ENCODE measurements at regions not wholly inside any gene's neighbourhood (a gene's known extent, or its start where the extent isn't known, plus 50 kb on each side); places are given as distances from the start of the nearest gene placed in this dataset.

GRCh38 chr16:6557353-6558023 lies 775.2 kb upstream of the RBFOX1 start:
- no peaks in the 10 kb centered on the region for H3K27me3 ChIP-seq (ENCODE audit: control insufficient read depth in 1 of 2, insufficient read depth in 2 of 2, low read length in 2 of 2)
- H3K27ac ChIP-seq (ENCODE audit: low read length) = no peak overlapping the region
- no peak overlapping the region for H3K4me3 ChIP-seq (ENCODE audit: low read length in 2 of 2)

GRCh38 chr16:6549415-6549814 lies 783.2 kb upstream of the RBFOX1 start:
- Histone ChIP-seq H3K4me1 (ENCODE audit: control insufficient read depth, insufficient read depth, low read length) (no peaks in the 10 kb centered on the region), H3K9ac (ENCODE audit: low read length in 2 of 2) (no peak overlapping the region), H3K27ac (ENCODE audit: low read length) (no peak overlapping the region), H3K4me3 (ENCODE audit: low read length in 2 of 2) (no peak overlapping the region), H3K36me3 (ENCODE audit: control insufficient read depth in 2 of 2, insufficient read depth in 2 of 2, low read length in 2 of 2) (no peaks in the 10 kb centered on the region), H3K9me3 (ENCODE audit: control insufficient read depth in 2 of 2, low read length in 2 of 2) (peaks cover 0 to 6% of the 10 kb centered on the region in 2 donors), H3K27me3 (ENCODE audit: control insufficient read depth in 1 of 2, insufficient read depth in 2 of 2, low read length in 2 of 2) (no peaks in the 10 kb centered on the region)

More at GRCh38 chr16:6557353-6558023, 775.2 kb upstream of the RBFOX1 start:
- no peak overlapping the region for H3K9ac ChIP-seq (ENCODE audit: low read length in 2 of 2)
- peaks cover 0 to 10% of the 10 kb centered on the region in 2 donors for H3K9me3 ChIP-seq (ENCODE audit: control insufficient read depth in 2 of 2, low read length in 2 of 2)
- no peaks in the 10 kb centered on the region for H3K36me3 ChIP-seq (ENCODE audit: control insufficient read depth in 2 of 2, insufficient read depth in 2 of 2, low read length in 2 of 2)
- H3K4me1 ChIP-seq (ENCODE audit: control insufficient read depth, insufficient read depth, low read length) = no peaks in the 10 kb centered on the region

GRCh38 chr16:6548507-6548906 lies 784.1 kb upstream of the RBFOX1 start:
- H3K4me3 ChIP-seq (ENCODE audit: low read length in 2 of 2) = no peak overlapping the region
- peaks cover 0 to 5% of the 10 kb centered on the region in 2 donors for H3K9me3 ChIP-seq (ENCODE audit: control insufficient read depth in 2 of 2, low read length in 2 of 2)
- H3K27me3 ChIP-seq (ENCODE audit: control insufficient read depth in 1 of 2, insufficient read depth in 2 of 2, low read length in 2 of 2) = no peaks in the 10 kb centered on the region

GRCh38 chr16:6547131-6547530 lies 785.5 kb upstream of the RBFOX1 start:
- H3K4me1 ChIP-seq (ENCODE audit: control insufficient read depth, insufficient read depth, low read length) = no peaks in the 10 kb centered on the region
- H3K4me3 ChIP-seq (ENCODE audit: low read length in 2 of 2) = no peak overlapping the region
- H3K36me3 ChIP-seq (ENCODE audit: control insufficient read depth in 2 of 2, insufficient read depth in 2 of 2, low read length in 2 of 2) = no peaks in the 10 kb centered on the region
- H3K9me3 ChIP-seq (ENCODE audit: control insufficient read depth in 2 of 2, low read length in 2 of 2) = peaks cover 0 to 2% of the 10 kb centered on the region in 2 donors
- no peaks in the 10 kb centered on the region for H3K27me3 ChIP-seq (ENCODE audit: control insufficient read depth in 1 of 2, insufficient read depth in 2 of 2, low read length in 2 of 2)
- H3K27ac ChIP-seq (ENCODE audit: low read length) = no peak overlapping the region
- H3K9ac ChIP-seq (ENCODE audit: low read length in 2 of 2) = no peak overlapping the region

More at GRCh38 chr16:6548507-6548906, 784.1 kb upstream of the RBFOX1 start:
- Histone ChIP-seq H3K4me1 (ENCODE audit: control insufficient read depth, insufficient read depth, low read length) (no peaks in the 10 kb centered on the region), H3K27ac (ENCODE audit: low read length) (no peak overlapping the region), H3K36me3 (ENCODE audit: control insufficient read depth in 2 of 2, insufficient read depth in 2 of 2, low read length in 2 of 2) (no peaks in the 10 kb centered on the region), H3K9ac (ENCODE audit: low read length in 2 of 2) (no peak overlapping the region)

- Histone ChIP-seq H3K27me3 (ENCODE audit: control insufficient read depth in 1 of 2, insufficient read depth in 2 of 2, low read length in 2 of 2) (no peaks in the 10 kb centered on the region), H3K27ac (ENCODE audit: low read length) (no peak overlapping the region), H3K9ac (ENCODE audit: low read length in 2 of 2) (no peak overlapping the region), H3K4me1 (ENCODE audit: control insufficient read depth, insufficient read depth, low read length) (no peaks in the 10 kb centered on the region), H3K4me3 (ENCODE audit: low read length in 2 of 2) (no peak overlapping the region), H3K9me3 (ENCODE audit: control insufficient read depth in 2 of 2, low read length in 2 of 2) (peaks cover 0 to 2% of the 10 kb centered on the region in 2 donors), H3K36me3 (ENCODE audit: control insufficient read depth in 2 of 2, insufficient read depth in 2 of 2, low read length in 2 of 2) (no peaks in the 10 kb centered on the region)
Observed at GRCh38 chr16:6545329-6545728, 787.3 kb upstream of the RBFOX1 start.

GRCh38 chr16:6541267-6541666 lies 791.4 kb upstream of the RBFOX1 start:
- H3K36me3 ChIP-seq (ENCODE audit: control insufficient read depth in 2 of 2, insufficient read depth in 2 of 2, low read length in 2 of 2) = no peaks in the 10 kb centered on the region
- H3K4me1 ChIP-seq (ENCODE audit: control insufficient read depth, insufficient read depth, low read length) = no peaks in the 10 kb centered on the region
- no peak overlapping the region for H3K9ac ChIP-seq (ENCODE audit: low read length in 2 of 2)

GRCh38 chr16:6536411-6536810 lies 796.2 kb upstream of the RBFOX1 start:
- Histone ChIP-seq H3K27ac (ENCODE audit: low read length) (no peak overlapping the region), H3K36me3 (ENCODE audit: control insufficient read depth in 2 of 2, insufficient read depth in 2 of 2, low read length in 2 of 2) (no peaks in the 10 kb centered on the region), H3K9me3 (ENCODE audit: control insufficient read depth in 2 of 2, low read length in 2 of 2) (no peaks in the 10 kb centered on the region), H3K4me1 (ENCODE audit: control insufficient read depth, insufficient read depth, low read length) (no peaks in the 10 kb centered on the region), H3K27me3 (ENCODE audit: control insufficient read depth in 1 of 2, insufficient read depth in 2 of 2, low read length in 2 of 2) (no peaks in the 10 kb centered on the region), H3K9ac (ENCODE audit: low read length in 2 of 2) (no peak overlapping the region), H3K4me3 (ENCODE audit: low read length in 2 of 2) (no peak overlapping the region)

More at GRCh38 chr16:6541267-6541666, 791.4 kb upstream of the RBFOX1 start:
- no peak overlapping the region for H3K27ac ChIP-seq (ENCODE audit: low read length)
- peaks cover 0 to 2% of the 10 kb centered on the region in 2 donors for H3K9me3 ChIP-seq (ENCODE audit: control insufficient read depth in 2 of 2, low read length in 2 of 2)
- H3K4me3 ChIP-seq (ENCODE audit: low read length in 2 of 2) = no peak overlapping the region
- H3K27me3 ChIP-seq (ENCODE audit: control insufficient read depth in 1 of 2, insufficient read depth in 2 of 2, low read length in 2 of 2) = no peaks in the 10 kb centered on the region

GRCh38 chr16:6531067-6531466 lies 801.6 kb upstream of the RBFOX1 start:
- Histone ChIP-seq H3K4me1 (ENCODE audit: control insufficient read depth, insufficient read depth, low read length) (no peaks in the 10 kb centered on the region), H3K4me3 (ENCODE audit: low read length in 2 of 2) (no peak overlapping the region), H3K9me3 (ENCODE audit: control insufficient read depth in 2 of 2, low read length in 2 of 2) (no peaks in the 10 kb centered on the region), H3K9ac (ENCODE audit: low read length in 2 of 2) (no peak overlapping the region), H3K36me3 (ENCODE audit: control insufficient read depth in 2 of 2, insufficient read depth in 2 of 2, low read length in 2 of 2) (no peaks in the 10 kb centered on the region), H3K27me3 (ENCODE audit: control insufficient read depth in 1 of 2, insufficient read depth in 2 of 2, low read length in 2 of 2) (no peaks in the 10 kb centered on the region), H3K27ac (ENCODE audit: low read length) (no peak overlapping the region)

- Histone ChIP-seq H3K27ac (ENCODE audit: low read length) (no peak overlapping the region), H3K4me1 (ENCODE audit: control insufficient read depth, insufficient read depth, low read length) (no peaks in the 10 kb centered on the region), H3K9me3 (ENCODE audit: control insufficient read depth in 2 of 2, low read length in 2 of 2) (no peaks in the 10 kb centered on the region), H3K27me3 (ENCODE audit: control insufficient read depth in 1 of 2, insufficient read depth in 2 of 2, low read length in 2 of 2) (no peaks in the 10 kb centered on the region), H3K36me3 (ENCODE audit: control insufficient read depth in 2 of 2, insufficient read depth in 2 of 2, low read length in 2 of 2) (no peaks in the 10 kb centered on the region), H3K9ac (ENCODE audit: low read length in 2 of 2) (no peak overlapping the region), H3K4me3 (ENCODE audit: low read length in 2 of 2) (no peak overlapping the region)
Observed at GRCh38 chr16:6528217-6528616, 804.4 kb upstream of the RBFOX1 start.

GRCh38 chr16:6527646-6528045 lies 805.0 kb upstream of the RBFOX1 start:
- no peaks in the 10 kb centered on the region for H3K27me3 ChIP-seq (ENCODE audit: control insufficient read depth in 1 of 2, insufficient read depth in 2 of 2, low read length in 2 of 2)
- H3K9me3 ChIP-seq (ENCODE audit: control insufficient read depth in 2 of 2, low read length in 2 of 2) = no peaks in the 10 kb centered on the region
- H3K4me3 ChIP-seq (ENCODE audit: low read length in 2 of 2) = no peak overlapping the region
- H3K36me3 ChIP-seq (ENCODE audit: control insufficient read depth in 2 of 2, insufficient read depth in 2 of 2, low read length in 2 of 2) = no peaks in the 10 kb centered on the region
- no peaks in the 10 kb centered on the region for H3K4me1 ChIP-seq (ENCODE audit: control insufficient read depth, insufficient read depth, low read length)
- no peak overlapping the region for H3K27ac ChIP-seq (ENCODE audit: low read length)
- H3K9ac ChIP-seq (ENCODE audit: low read length in 2 of 2) = no peak overlapping the region

GRCh38 chr16:6524501-6524900 lies 808.1 kb upstream of the RBFOX1 start:
- Histone ChIP-seq H3K27ac (ENCODE audit: low read length) (no peak overlapping the region), H3K27me3 (ENCODE audit: control insufficient read depth in 1 of 2, insufficient read depth in 2 of 2, low read length in 2 of 2) (no peaks in the 10 kb centered on the region), H3K4me3 (ENCODE audit: low read length in 2 of 2) (no peak overlapping the region), H3K9ac (ENCODE audit: low read length in 2 of 2) (no peak overlapping the region), H3K9me3 (ENCODE audit: control insufficient read depth in 2 of 2, low read length in 2 of 2) (no peaks in the 10 kb centered on the region), H3K36me3 (ENCODE audit: control insufficient read depth in 2 of 2, insufficient read depth in 2 of 2, low read length in 2 of 2) (no peaks in the 10 kb centered on the region), H3K4me1 (ENCODE audit: control insufficient read depth, insufficient read depth, low read length) (no peaks in the 10 kb centered on the region)
